ENCODE measurements at regions not wholly inside any gene's neighbourhood (a gene's known extent, or its start where the extent isn't known, plus 50 kb on each side); places are given as distances from the start of the nearest gene placed in this dataset.

DNA sequence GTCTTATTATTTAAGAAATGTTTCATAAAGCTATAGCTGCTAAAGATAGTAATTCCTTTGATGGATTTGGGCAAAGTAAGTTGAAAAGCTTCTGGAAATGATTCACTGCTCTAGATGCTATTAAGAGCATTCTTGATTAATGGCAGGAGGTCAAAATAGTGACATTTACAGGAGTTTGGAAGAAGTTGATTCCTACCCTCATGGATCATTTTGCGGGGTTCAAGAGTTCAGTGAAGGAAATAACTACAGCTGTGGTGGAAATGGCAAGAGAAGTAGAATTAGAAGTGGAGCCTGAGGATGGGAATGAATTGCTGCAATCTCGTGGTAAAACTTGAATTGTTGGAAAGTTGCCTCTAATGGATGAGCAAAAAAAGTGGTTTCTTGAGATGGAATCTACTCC is 316.1 kb downstream of the UTRN start:
- no peak overlapping the region for H3K9ac ChIP-seq (ENCODE audit: low read depth in 1 of 2, low read length in 2 of 2)
- no peaks in the 10 kb centered on the region for H3K27me3 ChIP-seq (ENCODE audit: control insufficient read depth in 4 of 4, insufficient read depth in 4 of 4, low read length in 3 of 4)
- DNase-seq (ENCODE audit: low spot score) = no peak
- H3K27ac ChIP-seq (ENCODE audit: low read depth in 1 of 2, low read length in 2 of 2) = no peak overlapping the region
- TF ChIP-seq SP1 (IDR thresholded peaks at IDR 0.05) = no peak
- TF ChIP-seq, protein P1, sequence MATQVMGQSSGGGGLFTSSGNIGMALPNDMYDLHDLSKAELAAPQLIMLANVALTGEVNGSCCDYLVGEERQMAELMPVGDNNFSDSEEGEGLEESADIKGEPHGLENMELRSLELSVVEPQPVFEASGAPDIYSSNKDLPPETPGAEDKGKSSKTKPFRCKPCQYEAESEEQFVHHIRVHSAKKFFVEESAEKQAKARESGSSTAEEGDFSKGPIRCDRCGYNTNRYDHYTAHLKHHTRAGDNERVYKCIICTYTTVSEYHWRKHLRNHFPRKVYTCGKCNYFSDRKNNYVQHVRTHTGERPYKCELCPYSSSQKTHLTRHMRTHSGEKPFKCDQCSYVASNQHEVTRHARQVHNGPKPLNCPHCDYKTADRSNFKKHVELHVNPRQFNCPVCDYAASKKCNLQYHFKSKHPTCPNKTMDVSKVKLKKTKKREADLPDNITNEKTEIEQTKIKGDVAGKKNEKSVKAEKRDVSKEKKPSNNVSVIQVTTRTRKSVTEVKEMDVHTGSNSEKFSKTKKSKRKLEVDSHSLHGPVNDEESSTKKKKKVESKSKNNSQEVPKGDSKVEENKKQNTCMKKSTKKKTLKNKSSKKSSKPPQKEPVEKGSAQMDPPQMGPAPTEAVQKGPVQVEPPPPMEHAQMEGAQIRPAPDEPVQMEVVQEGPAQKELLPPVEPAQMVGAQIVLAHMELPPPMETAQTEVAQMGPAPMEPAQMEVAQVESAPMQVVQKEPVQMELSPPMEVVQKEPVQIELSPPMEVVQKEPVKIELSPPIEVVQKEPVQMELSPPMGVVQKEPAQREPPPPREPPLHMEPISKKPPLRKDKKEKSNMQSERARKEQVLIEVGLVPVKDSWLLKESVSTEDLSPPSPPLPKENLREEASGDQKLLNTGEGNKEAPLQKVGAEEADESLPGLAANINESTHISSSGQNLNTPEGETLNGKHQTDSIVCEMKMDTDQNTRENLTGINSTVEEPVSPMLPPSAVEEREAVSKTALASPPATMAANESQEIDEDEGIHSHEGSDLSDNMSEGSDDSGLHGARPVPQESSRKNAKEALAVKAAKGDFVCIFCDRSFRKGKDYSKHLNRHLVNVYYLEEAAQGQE (IDR thresholded peaks at IDR 0.05) = no peak
- TF ChIP-seq HNF4G (IDR thresholded peaks at IDR 0.05) = no peak
- no peak for TF ChIP-seq RXRA (IDR thresholded peaks at IDR 0.05)
- no peak for TF ChIP-seq EGR1 (IDR thresholded peaks at IDR 0.05; ENCODE audit: low read depth in 2 of 2)
- no peak for TF ChIP-seq FOXA2 (IDR thresholded peaks at IDR 0.05)
- TF ChIP-seq, protein P2, sequence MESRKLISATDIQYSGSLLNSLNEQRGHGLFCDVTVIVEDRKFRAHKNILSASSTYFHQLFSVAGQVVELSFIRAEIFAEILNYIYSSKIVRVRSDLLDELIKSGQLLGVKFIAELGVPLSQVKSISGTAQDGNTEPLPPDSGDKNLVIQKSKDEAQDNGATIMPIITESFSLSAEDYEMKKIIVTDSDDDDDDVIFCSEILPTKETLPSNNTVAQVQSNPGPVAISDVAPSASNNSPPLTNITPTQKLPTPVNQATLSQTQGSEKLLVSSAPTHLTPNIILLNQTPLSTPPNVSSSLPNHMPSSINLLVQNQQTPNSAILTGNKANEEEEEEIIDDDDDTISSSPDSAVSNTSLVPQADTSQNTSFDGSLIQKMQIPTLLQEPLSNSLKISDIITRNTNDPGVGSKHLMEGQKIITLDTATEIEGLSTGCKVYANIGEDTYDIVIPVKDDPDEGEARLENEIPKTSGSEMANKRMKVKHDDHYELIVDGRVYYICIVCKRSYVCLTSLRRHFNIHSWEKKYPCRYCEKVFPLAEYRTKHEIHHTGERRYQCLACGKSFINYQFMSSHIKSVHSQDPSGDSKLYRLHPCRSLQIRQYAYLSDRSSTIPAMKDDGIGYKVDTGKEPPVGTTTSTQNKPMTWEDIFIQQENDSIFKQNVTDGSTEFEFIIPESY (IDR thresholded peaks at IDR 0.05) = no peak
- TF ChIP-seq RAD21 (IDR thresholded peaks at IDR 0.05) = no peak
- TF ChIP-seq NR2F2 (IDR thresholded peaks at IDR 0.05) = no peak
- TF ChIP-seq GABPA (IDR thresholded peaks at IDR 0.05 in 1 of 2, conservative IDR thresholded peaks at IDR 0.05 in 1 of 2) = no peak
- H3K4me3 ChIP-seq (ENCODE audit: low read depth in 1 of 3, low read length in 3 of 3) = no peak overlapping the region
- no peaks in the 10 kb centered on the region for H3K9me3 ChIP-seq (ENCODE audit: control insufficient read depth in 4 of 4, low read length in 3 of 4)
- no peaks in the 10 kb centered on the region for H3K4me1 ChIP-seq (ENCODE audit: control insufficient read depth in 4 of 4, insufficient read depth in 4 of 4, low read length in 3 of 4)
- 95% methylated on average over 2 of the region's 2 CpGs for WGBS
- H3K36me3 ChIP-seq (ENCODE audit: control insufficient read depth in 4 of 4, insufficient read depth in 3 of 4, low read depth in 1 of 4, low read length in 3 of 4) = no peaks in the 10 kb centered on the region

DNA sequence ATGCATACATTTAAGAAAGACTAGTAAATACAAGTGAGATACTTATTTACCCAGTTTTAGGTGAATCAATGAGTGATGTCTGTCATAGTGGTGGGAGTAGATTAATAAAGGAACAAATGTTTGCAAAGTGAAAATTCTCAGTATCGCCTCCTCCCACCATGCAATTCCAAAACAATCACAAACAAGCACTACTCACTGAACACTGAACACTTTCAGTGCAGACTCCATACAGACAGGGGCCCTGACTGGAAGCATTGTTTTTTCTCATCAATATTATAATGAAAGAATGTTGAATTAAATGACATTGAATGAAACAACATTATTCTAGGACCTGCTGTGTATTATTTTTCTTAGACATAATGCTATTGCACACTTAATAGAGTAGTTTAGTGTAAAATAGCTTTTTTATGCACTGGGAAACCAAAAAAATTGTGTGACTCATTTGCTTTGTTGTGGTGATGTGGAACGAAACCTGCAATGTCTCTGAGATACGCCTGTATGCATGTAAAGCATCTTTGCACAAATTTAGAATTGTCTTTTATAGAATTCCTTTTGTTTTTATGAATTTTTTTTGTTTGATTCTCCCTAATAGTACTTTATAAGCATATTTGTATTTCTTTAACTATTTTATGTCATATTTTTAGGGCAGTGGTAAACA is 317.5 kb downstream of the UTRN start:
- WGBS = 95% methylated on average over 3 of the region's 3 CpGs
- H3K9me3 ChIP-seq (ENCODE audit: control insufficient read depth in 4 of 4, low read length in 3 of 4) = no peaks in the 10 kb centered on the region

More for the DNA sequence above, 317.5 kb downstream of the UTRN start:
- Histone ChIP-seq H3K9ac (ENCODE audit: low read depth in 1 of 2, low read length in 2 of 2) (no peak overlapping the region), H3K4me3 (ENCODE audit: low read depth in 1 of 3, low read length in 3 of 3) (no peak overlapping the region), H3K4me1 (ENCODE audit: control insufficient read depth in 4 of 4, insufficient read depth in 4 of 4, low read length in 3 of 4) (no peaks in the 10 kb centered on the region), H3K27ac (ENCODE audit: low read depth in 1 of 2, low read length in 2 of 2) (no peak overlapping the region), H3K36me3 (ENCODE audit: control insufficient read depth in 4 of 4, insufficient read depth in 3 of 4, low read depth in 1 of 4, low read length in 3 of 4) (no peaks in the 10 kb centered on the region), H3K27me3 (ENCODE audit: control insufficient read depth in 4 of 4, insufficient read depth in 4 of 4, low read length in 3 of 4) (no peaks in the 10 kb centered on the region)
- no peak for DNase-seq (ENCODE audit: low spot score)
- TF ChIP-seq NR2F2 (IDR thresholded peaks at IDR 0.05) (no peak), RXRA (IDR thresholded peaks at IDR 0.05) (no peak), HNF4A (conservative IDR thresholded peaks at IDR 0.05) (no peak), RAD21 (IDR thresholded peaks at IDR 0.05) (no peak), FOXA2 (IDR thresholded peaks at IDR 0.05) (no peak), HNF4G (IDR thresholded peaks at IDR 0.05) (no peak), FOXA1 (IDR thresholded peaks at IDR 0.05) (no peak), YY1 (IDR thresholded peaks at IDR 0.05) (no peak), EGR1 (IDR thresholded peaks at IDR 0.05; ENCODE audit: low read depth in 2 of 2) (no peak), GABPA (IDR thresholded peaks at IDR 0.05 in 1 of 2, conservative IDR thresholded peaks at IDR 0.05 in 1 of 2) (no peak)
- TF ChIP-seq, protein P3, sequence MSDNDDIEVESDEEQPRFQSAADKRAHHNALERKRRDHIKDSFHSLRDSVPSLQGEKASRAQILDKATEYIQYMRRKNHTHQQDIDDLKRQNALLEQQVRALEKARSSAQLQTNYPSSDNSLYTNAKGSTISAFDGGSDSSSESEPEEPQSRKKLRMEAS (IDR thresholded peaks at IDR 0.05) = no peak
- TF ChIP-seq, protein P4, sequence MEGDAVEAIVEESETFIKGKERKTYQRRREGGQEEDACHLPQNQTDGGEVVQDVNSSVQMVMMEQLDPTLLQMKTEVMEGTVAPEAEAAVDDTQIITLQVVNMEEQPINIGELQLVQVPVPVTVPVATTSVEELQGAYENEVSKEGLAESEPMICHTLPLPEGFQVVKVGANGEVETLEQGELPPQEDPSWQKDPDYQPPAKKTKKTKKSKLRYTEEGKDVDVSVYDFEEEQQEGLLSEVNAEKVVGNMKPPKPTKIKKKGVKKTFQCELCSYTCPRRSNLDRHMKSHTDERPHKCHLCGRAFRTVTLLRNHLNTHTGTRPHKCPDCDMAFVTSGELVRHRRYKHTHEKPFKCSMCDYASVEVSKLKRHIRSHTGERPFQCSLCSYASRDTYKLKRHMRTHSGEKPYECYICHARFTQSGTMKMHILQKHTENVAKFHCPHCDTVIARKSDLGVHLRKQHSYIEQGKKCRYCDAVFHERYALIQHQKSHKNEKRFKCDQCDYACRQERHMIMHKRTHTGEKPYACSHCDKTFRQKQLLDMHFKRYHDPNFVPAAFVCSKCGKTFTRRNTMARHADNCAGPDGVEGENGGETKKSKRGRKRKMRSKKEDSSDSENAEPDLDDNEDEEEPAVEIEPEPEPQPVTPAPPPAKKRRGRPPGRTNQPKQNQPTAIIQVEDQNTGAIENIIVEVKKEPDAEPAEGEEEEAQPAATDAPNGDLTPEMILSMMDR (IDR thresholded peaks at IDR 0.05; ENCODE audit: low read depth, low read length, missing input control) = no peak
- TF ChIP-seq, protein P1 (IDR thresholded peaks at IDR 0.05) = no peak
- TF ChIP-seq, protein P5, sequence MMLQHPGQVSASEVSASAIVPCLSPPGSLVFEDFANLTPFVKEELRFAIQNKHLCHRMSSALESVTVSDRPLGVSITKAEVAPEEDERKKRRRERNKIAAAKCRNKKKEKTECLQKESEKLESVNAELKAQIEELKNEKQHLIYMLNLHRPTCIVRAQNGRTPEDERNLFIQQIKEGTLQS (IDR thresholded peaks at IDR 0.05) = no peak
- TF ChIP-seq, protein P2 (IDR thresholded peaks at IDR 0.05) = no peak

All from liver (tissue), 8 donors.